ENCODE measurements at regions not wholly inside any gene's neighbourhood (a gene's known extent, or its start where the extent isn't known, plus 50 kb on each side); places are given as distances from the start of the nearest gene placed in this dataset.

GRCh38 chr9:107809871-107810460, 320.4 kb upstream of the KLF4 start:
- H3K27me3 ChIP-seq (ENCODE audit: control insufficient read depth in 3 of 3, insufficient read depth in 3 of 3, low read length in 2 of 3): peaks cover 0 to 16% (median 0%) of the 10 kb centered on the region in 3 donors
- WGBS, 2 donors: 63 to 78% methylated on average over 5 of the region's 5 CpGs
- TF ChIP-seq CTCF (IDR thresholded peaks at IDR 0.05; ENCODE audit: control extremely low read depth, extremely low read depth): no peak
- DNase-seq: peak in 1 of 3 donors; percentile 50
- H3K27ac ChIP-seq (ENCODE audit: low read depth in 1 of 2, low read length in 1 of 2): no peak overlapping the region
- no peaks in the 10 kb centered on the region for H3K36me3 ChIP-seq (ENCODE audit: control insufficient read depth in 4 of 4, insufficient read depth in 4 of 4, low read length in 4 of 4)
- ATAC-seq (ENCODE audit: insufficient read depth, low FRiP score): no peak
- H3K4me3 ChIP-seq: no peak overlapping the region
- H3K9ac ChIP-seq (ENCODE audit: insufficient read depth in 1 of 2, low read length in 2 of 2): no peak overlapping the region
- H3K4me1 ChIP-seq (ENCODE audit: control insufficient read depth in 5 of 5, insufficient read depth in 5 of 5, low read length in 5 of 5): no peaks in the 10 kb centered on the region
- H3K9me3 ChIP-seq (ENCODE audit: control insufficient read depth in 4 of 4, insufficient read depth in 3 of 4, low read length in 3 of 4): no peaks in the 10 kb centered on the region

- no peak for ATAC-seq (ENCODE audit: insufficient read depth, low FRiP score)
- H3K9me3 ChIP-seq (ENCODE audit: control insufficient read depth in 4 of 4, insufficient read depth in 3 of 4, low read length in 3 of 4): no peaks in the 10 kb centered on the region
- 74 to 89% methylated on average over 4 of the region's 4 CpGs for WGBS, 2 donors
- no peak overlapping the region for H3K27ac ChIP-seq (ENCODE audit: low read depth in 1 of 2, low read length in 1 of 2)
- H3K27me3 ChIP-seq (ENCODE audit: control insufficient read depth in 3 of 3, insufficient read depth in 3 of 3, low read length in 2 of 3): peaks cover 0 to 24% (median 0%) of the 10 kb centered on the region in 3 donors
- no peak overlapping the region for H3K4me3 ChIP-seq
- no peak overlapping the region for H3K9ac ChIP-seq (ENCODE audit: insufficient read depth in 1 of 2, low read length in 2 of 2)
- DNase-seq: no peak
- no peak for TF ChIP-seq CTCF (IDR thresholded peaks at IDR 0.05; ENCODE audit: control extremely low read depth, extremely low read depth)
- no peaks in the 10 kb centered on the region for H3K4me1 ChIP-seq (ENCODE audit: control insufficient read depth in 5 of 5, insufficient read depth in 5 of 5, low read length in 5 of 5)
- no peaks in the 10 kb centered on the region for H3K36me3 ChIP-seq (ENCODE audit: control insufficient read depth in 4 of 4, insufficient read depth in 4 of 4, low read length in 4 of 4)
Measured at GRCh38 chr9:107807183-107807582, 317.6 kb upstream of the KLF4 start.

- H3K9me3 ChIP-seq (ENCODE audit: control insufficient read depth in 4 of 4, insufficient read depth in 3 of 4, low read length in 3 of 4): no peaks in the 10 kb centered on the region
- no peak for TF ChIP-seq CTCF (IDR thresholded peaks at IDR 0.05; ENCODE audit: control extremely low read depth, extremely low read depth)
- H3K27me3 ChIP-seq (ENCODE audit: control insufficient read depth in 3 of 3, insufficient read depth in 3 of 3, low read length in 2 of 3): peaks cover 0 to 20% (median 0%) of the 10 kb centered on the region in 3 donors
- H3K27ac ChIP-seq (ENCODE audit: low read depth in 1 of 2, low read length in 1 of 2): no peak overlapping the region
- H3K4me1 ChIP-seq (ENCODE audit: control insufficient read depth in 5 of 5, insufficient read depth in 5 of 5, low read length in 5 of 5): no peaks in the 10 kb centered on the region
- DNase-seq: no peak
- no peak overlapping the region for H3K4me3 ChIP-seq
- H3K9ac ChIP-seq (ENCODE audit: insufficient read depth in 1 of 2, low read length in 2 of 2): no peak overlapping the region
- no peak for ATAC-seq (ENCODE audit: insufficient read depth, low FRiP score)
- no peaks in the 10 kb centered on the region for H3K36me3 ChIP-seq (ENCODE audit: control insufficient read depth in 4 of 4, insufficient read depth in 4 of 4, low read length in 4 of 4)
- 64 to 76% methylated on average over 2 of the region's 2 CpGs for WGBS, 2 donors
Measured at GRCh38 chr9:107805201-107805600, 315.6 kb upstream of the KLF4 start.

DNA sequence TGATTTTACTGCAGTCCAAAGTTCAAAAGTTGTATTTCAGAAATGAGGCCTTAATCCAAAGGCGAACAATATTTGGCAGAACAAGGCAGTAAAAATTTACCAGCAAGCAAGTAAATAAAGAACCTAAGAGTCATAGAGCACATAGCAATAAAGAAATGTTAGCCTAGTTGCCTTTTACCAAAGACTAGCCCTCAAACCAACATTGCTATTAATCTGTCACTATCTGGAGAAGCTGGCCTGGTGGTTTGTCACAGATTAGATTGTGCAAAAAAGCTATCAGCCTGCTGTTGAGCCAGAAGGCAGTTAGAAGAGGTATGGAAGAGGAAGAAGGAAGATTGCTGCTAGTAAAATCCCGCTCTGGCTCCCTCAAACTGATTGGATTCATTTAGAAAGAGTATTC, 304.7 kb upstream of the KLF4 start:
- H3K4me1 ChIP-seq (ENCODE audit: control insufficient read depth in 5 of 5, insufficient read depth in 5 of 5, low read length in 5 of 5): no peaks in the 10 kb centered on the region
- DNase-seq (no peak), ATAC-seq (ENCODE audit: insufficient read depth, low FRiP score) (no peak)
- H3K4me3 ChIP-seq: no peak overlapping the region
- no peaks in the 10 kb centered on the region for H3K9me3 ChIP-seq (ENCODE audit: control insufficient read depth in 4 of 4, insufficient read depth in 3 of 4, low read length in 3 of 4)
- H3K9ac ChIP-seq (ENCODE audit: insufficient read depth in 1 of 2, low read length in 2 of 2): no peak overlapping the region
- no peak overlapping the region for H3K27ac ChIP-seq (ENCODE audit: low read depth in 1 of 2, low read length in 1 of 2)
- 70 to 79% methylated on average over 2 of the region's 2 CpGs for WGBS, 2 donors
- TF ChIP-seq CTCF (IDR thresholded peaks at IDR 0.05; ENCODE audit: control extremely low read depth, extremely low read depth): no peak
- H3K36me3 ChIP-seq (ENCODE audit: control insufficient read depth in 4 of 4, insufficient read depth in 4 of 4, low read length in 4 of 4): no peaks in the 10 kb centered on the region
- H3K27me3 ChIP-seq (ENCODE audit: control insufficient read depth in 3 of 3, insufficient read depth in 3 of 3, low read length in 2 of 3): no peaks in the 10 kb centered on the region
